Astrocyte of the spinal cord (primary cell): ENCODE measurements at regions not wholly inside any gene's neighbourhood (a gene's known extent, or its start where the extent isn't known, plus 50 kb on each side); places are given as distances from the start of the nearest gene placed in this dataset.

Experiments used
- DNase-seq: peaks from one replicate; pipeline ENCODE4 v3.0.0; 2011; ENCODE audit warnings: low read depth, low spot score
- H3K4me3 ChIP-seq: 2 replicates; pipeline ENCODE4 v1.5.1; 2011; ENCODE audit warnings: low read depth, mild to moderate bottlenecking, low read length, moderate library complexity
- CTCF ChIP-seq: IDR thresholded peaks from 2 replicates; pipeline ENCODE4 v1.5.1; 2012; ENCODE audit warnings: low read depth, mild to moderate bottlenecking, low read length, inconsistent platforms
- in situ Hi-C: cut with HindIII; loops from 2 replicates; pipeline ENCODE4 v1.10.0; 2017; ENCODE audit warnings: low sequenced_read_pairs

GRCh38 chr18:46253498-46253897 lies 149.3 kb downstream of the HAUS1 start:
- DNase-seq = peak; percentile 30
- in situ Hi-C loops = no loop called here
- TF ChIP-seq CTCF = no peak
- no peak overlapping the region for H3K4me3 ChIP-seq

DNA sequence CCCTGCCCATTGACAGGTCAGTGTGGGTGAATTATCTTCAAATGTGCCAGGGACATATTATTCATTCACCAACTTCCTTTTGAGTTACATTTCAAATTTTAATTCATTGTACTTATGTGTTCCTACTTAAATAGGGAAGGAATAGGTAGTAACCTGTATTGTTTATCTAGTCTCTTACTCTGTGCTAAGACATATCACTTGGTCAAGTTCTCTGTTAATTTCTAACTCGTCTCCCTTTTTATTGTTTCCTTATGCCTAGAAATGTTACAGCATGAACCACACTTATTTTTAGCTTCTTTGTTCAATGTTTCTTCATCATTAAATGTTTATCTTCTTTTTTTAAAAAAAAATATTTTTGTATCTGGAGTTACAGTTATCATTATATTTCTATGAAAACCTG lies 151.9 kb downstream of the HAUS1 start:
- no peak for TF ChIP-seq CTCF
- in situ Hi-C loops = no loop called here
- DNase-seq = no peak
- H3K4me3 ChIP-seq = no peak overlapping the region

DNA sequence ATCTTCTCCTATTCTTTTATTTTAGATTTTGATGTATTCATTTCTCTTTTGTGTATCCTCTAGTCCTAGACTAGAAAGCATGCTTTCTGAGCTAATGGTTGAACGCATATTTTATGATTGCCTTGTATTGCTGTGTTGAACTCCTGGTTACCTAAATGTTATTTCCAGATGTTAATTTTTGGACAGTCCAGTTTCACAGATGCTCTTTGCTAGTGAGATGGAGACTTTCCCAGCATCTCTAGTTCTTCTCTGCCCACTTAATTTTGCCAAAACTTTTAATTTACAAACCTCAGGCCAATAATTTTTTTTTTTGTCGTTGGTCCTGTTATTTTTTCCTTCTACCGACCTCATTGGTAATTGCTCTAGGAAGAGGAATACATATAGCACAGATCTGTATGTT lies 153.2 kb downstream of the HAUS1 start:
- DNase-seq = no peak
- no peak overlapping the region for H3K4me3 ChIP-seq
- in situ Hi-C loops = no loop called here
- TF ChIP-seq CTCF = no peak

DNA sequence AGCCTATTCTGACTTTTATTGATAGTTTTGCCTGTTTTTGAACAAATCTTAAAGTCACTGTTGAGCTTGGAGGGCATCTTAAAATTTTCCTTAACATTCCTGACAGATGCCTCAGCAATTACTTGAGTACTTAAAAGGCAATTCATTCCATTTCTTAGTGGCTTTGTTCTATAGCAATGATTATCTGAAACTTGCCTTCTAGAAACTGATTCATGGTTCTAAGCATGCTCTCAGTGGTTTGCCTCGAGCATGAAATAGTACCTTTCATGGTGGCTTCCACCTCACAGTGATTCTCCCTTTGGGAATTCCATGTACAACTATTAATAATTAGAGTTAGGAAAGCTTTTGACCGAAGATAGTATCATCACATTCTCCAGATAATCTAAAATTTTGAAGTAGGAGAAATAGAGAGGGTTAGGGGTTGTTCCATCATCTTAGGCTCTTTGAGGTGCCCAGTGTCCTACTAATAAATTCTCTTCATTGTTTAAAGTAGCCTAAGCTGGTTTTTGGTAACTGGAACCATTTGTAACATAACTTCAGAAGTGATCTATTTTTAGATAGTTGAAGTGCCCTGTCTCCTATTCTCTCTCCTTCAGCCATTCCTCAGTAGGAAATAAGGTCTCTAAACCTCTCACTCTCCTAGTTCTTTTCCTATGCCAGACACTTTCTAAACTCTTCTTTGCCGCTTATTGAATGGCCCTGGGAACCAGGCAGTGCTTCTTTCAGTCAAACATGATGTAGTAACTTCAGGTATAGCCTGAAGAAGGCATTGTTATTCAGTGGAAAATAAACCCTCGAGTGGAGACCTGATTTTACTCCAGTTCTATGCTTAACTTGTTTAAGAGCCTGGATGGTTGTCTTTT lies 156.1 kb downstream of the HAUS1 start:
- H3K4me3 ChIP-seq = no peak overlapping the region
- in situ Hi-C loops = no loop called here
- TF ChIP-seq CTCF = no peak
- peak; percentile 79 for DNase-seq

DNA sequence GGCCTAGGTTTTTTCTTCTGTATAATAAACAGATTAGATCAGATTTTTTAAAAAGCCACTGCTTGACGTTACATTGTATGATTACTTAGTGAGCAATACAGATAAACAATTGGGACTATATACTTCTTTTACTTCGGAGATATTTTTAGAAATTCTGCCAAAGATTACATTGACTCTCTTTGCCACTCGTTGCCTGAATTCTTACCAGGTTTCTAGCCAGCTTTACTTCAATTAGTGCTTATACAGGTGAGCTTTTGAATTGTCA lies 156.6 kb downstream of the HAUS1 start:
- in situ Hi-C loops = no loop called here
- TF ChIP-seq CTCF = no peak
- DNase-seq = peak; percentile 55
- H3K4me3 ChIP-seq = no peak overlapping the region

DNA sequence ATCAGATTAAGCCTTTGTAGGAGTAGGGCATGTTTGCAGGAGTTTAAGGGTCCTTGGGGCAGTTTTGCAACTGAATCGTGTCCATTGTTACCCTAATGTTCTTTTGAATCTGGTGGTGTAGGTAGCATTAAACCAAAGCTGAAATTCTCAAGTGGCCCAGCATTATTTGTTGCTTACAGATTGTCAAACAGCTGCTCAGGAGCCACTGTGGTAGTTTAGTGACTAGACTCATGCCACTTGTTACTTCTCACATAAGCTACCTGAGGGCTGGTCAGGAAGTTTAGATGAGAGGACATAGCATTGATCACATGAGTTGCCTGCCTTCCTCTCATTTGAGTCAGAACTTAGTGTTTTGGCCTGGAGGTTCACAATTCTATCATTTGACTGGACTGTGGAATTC lies 157.6 kb downstream of the HAUS1 start:
- H3K4me3 ChIP-seq = no peak overlapping the region
- in situ Hi-C loops = no loop called here
- DNase-seq = no peak
- no peak for TF ChIP-seq CTCF
